ENCODE measurements at regions not wholly inside any gene's neighbourhood (a gene's known extent, or its start where the extent isn't known, plus 50 kb on each side); places are given as distances from the start of the nearest gene placed in this dataset.

- no peak overlapping the region for H3K4me3 ChIP-seq (ENCODE audit: low read depth, low read length)
- H3K36me3 ChIP-seq (ENCODE audit: control insufficient read depth in 2 of 2, insufficient read depth in 1 of 2, low read length in 2 of 2), result no peaks in the 10 kb centered on the region
- ChIA-PET POLR2A (no interaction called here), CTCF (no interaction called here)
- H3K9me3 ChIP-seq (ENCODE audit: control insufficient read depth, insufficient read depth, low read depth, low read length), result no peaks in the 10 kb centered on the region
- no peaks in the 10 kb centered on the region for H3K4me1 ChIP-seq (ENCODE audit: control insufficient read depth, insufficient read depth, low read length)
- TF ChIP-seq ZFP3 (tag by site-specific recombination; IDR thresholded peaks at IDR 0.05; ENCODE audit: low read depth) (no peak), FEZF1 (tag by site-specific recombination; IDR thresholded peaks at IDR 0.05) (no peak), ZEB2 (tag by site-specific recombination; IDR thresholded peaks at IDR 0.05) (no peak), ZNF175 (tag by site-specific recombination; IDR thresholded peaks at IDR 0.05) (no peak), ZNF138 (tag by site-specific recombination; IDR thresholded peaks at IDR 0.05; ENCODE audit: borderline replicate concordance) (no peak), KLF16 (tag by site-specific recombination; IDR thresholded peaks at IDR 0.05) (no peak), ZBTB20 (tag by site-specific recombination; IDR thresholded peaks at IDR 0.05) (no peak), ZNF280D (tag by site-specific recombination; IDR thresholded peaks at IDR 0.05) (no peak), ZBTB7A (tag by site-specific recombination; IDR thresholded peaks at IDR 0.05; ENCODE audit: low read depth) (no peak)
- no peak overlapping the region for H3K27ac ChIP-seq (ENCODE audit: extremely low read depth, low read depth, low read length)
These were observed 179.9 kb upstream of the PRKCQ start for GRCh38 chr10:6759961-6760360.

- no peaks in the 10 kb centered on the region for H3K4me1 ChIP-seq (ENCODE audit: control insufficient read depth, insufficient read depth, low read length)
- H3K27ac ChIP-seq (ENCODE audit: extremely low read depth, low read depth, low read length), result no peak overlapping the region
- ChIA-PET POLR2A (no interaction called here), CTCF (no interaction called here)
- TF ChIP-seq PRDM10 (tag by site-specific recombination; IDR thresholded peaks at IDR 0.05) (no peak), ZNF518A (tag by site-specific recombination; conservative IDR thresholded peaks at IDR 0.05; ENCODE audit: low read depth) (no peak), TSHZ1 (tag by site-specific recombination; IDR thresholded peaks at IDR 0.05; ENCODE audit: borderline replicate concordance) (no peak), ELK4 (IDR thresholded peaks at IDR 0.05; ENCODE audit: borderline replicate concordance, low read depth, low read length) (no peak), SCRT2 (tag by site-specific recombination; IDR thresholded peaks at IDR 0.05) (peak; percentile 75), ZNF18 (tag by site-specific recombination; IDR thresholded peaks at IDR 0.05) (no peak)
- no peak overlapping the region for H3K4me3 ChIP-seq (ENCODE audit: low read depth, low read length)
- H3K36me3 ChIP-seq (ENCODE audit: control insufficient read depth in 2 of 2, insufficient read depth in 1 of 2, low read length in 2 of 2), result no peaks in the 10 kb centered on the region
- no peaks in the 10 kb centered on the region for H3K9me3 ChIP-seq (ENCODE audit: control insufficient read depth, insufficient read depth, low read depth, low read length)
These were observed 177.1 kb upstream of the PRKCQ start for GRCh38 chr10:6757158-6757557.

Data from HEK293 (cell line).